NCI-H2029 (cell line): ENCODE measurements at regions not wholly inside any gene's neighbourhood (a gene's known extent, or its start where the extent isn't known, plus 50 kb on each side); places are given as distances from the start of the nearest gene placed in this dataset.

Experiments
- DNase-seq: peaks from one replicate; lab custom pipeline; 2025; lab: John Stamatoyannopoulos, UW

- DNase-seq: no peak
Measured at GRCh38 chr11:70703141-70704064, 305.1 kb downstream of the CTTN start.

GRCh38 chr11:70705097-70705496 lies 306.8 kb downstream of the CTTN start:
- DNase-seq: no peak

GRCh38 chr11:70705930-70706329 lies 307.6 kb downstream of the CTTN start:
- no peak for DNase-seq

GRCh38 chr11:70707821-70708220 lies 309.5 kb downstream of the CTTN start:
- DNase-seq: no peak

- no peak for DNase-seq
Measured at GRCh38 chr11:70709596-70709995, 311.3 kb downstream of the CTTN start.

GRCh38 chr11:70710192-70710591 lies 311.9 kb downstream of the CTTN start:
- DNase-seq: no peak

GRCh38 chr11:70710601-70711000 lies 312.3 kb downstream of the CTTN start:
- no peak for DNase-seq

- no peak for DNase-seq
Measured at GRCh38 chr11:70711095-70711910, 313.0 kb downstream of the CTTN start.

- no peak for DNase-seq
Measured at GRCh38 chr11:70711911-70712185, 313.5 kb downstream of the CTTN start.

- no peak for DNase-seq
Measured at GRCh38 chr11:70712471-70712870, 314.1 kb downstream of the CTTN start.

GRCh38 chr11:70713086-70713835 lies 314.9 kb downstream of the CTTN start:
- DNase-seq: no peak

- peak; percentile 20 for DNase-seq
Measured at GRCh38 chr11:70713988-70714665, 315.8 kb downstream of the CTTN start.

- DNase-seq: no peak
Measured at GRCh38 chr11:70715166-70715951, 317.0 kb downstream of the CTTN start.

GRCh38 chr11:70716216-70716615 lies 317.9 kb downstream of the CTTN start:
- no peak for DNase-seq

GRCh38 chr11:70716986-70717775 lies 318.9 kb downstream of the CTTN start:
- DNase-seq: no peak

GRCh38 chr11:70717936-70718595 lies 319.7 kb downstream of the CTTN start:
- no peak for DNase-seq

GRCh38 chr11:70719516-70719915 lies 321.2 kb downstream of the CTTN start:
- no peak for DNase-seq

- no peak for DNase-seq
Measured at GRCh38 chr11:70720281-70720680, 322.0 kb downstream of the CTTN start.

GRCh38 chr11:70721006-70721405 lies 322.7 kb downstream of the CTTN start:
- DNase-seq: no peak

GRCh38 chr11:70725278-70725677 lies 326.9 kb downstream of the CTTN start:
- DNase-seq: no peak
